Lower leg skin (tissue), 4 donors: ENCODE measurements at regions not wholly inside any gene's neighbourhood (a gene's known extent, or its start where the extent isn't known, plus 50 kb on each side); places are given as distances from the start of the nearest gene placed in this dataset.
"Not testable (repeated sequence)": the region's sequence is repeated elsewhere in the genome, so short reads cannot be mapped to it uniquely, and the experiment has no call there.

Experiments
- DNase-seq, 2 donors: peaks; one replicate each; pipeline ENCODE4 v3.0.0-alpha.2; 2019; ENCODE audit warnings: low spot score in 2 of 2
- H3K4me3 ChIP-seq: fragments of 200-600 bp; sonication (generic); 2 replicates; pipeline ENCODE4 v1.5.1; 2017; ENCODE audit warnings: mild to moderate bottlenecking, low read depth; ENCODE audit not compliant: poor library complexity, severe bottlenecking
- POLR2A ChIP-seq, 2 donors: fragments of 450-650 bp; IDR thresholded peaks; one replicate each; pipeline ENCODE4 v1.6.1; 2016 to 2017; ENCODE audit warnings: antibody characterized with exemption in 2 of 2, mild to moderate bottlenecking in 1 of 2, moderate library complexity in 1 of 2
- WGBS, 2 donors: methylation state at CpG; one replicate each; pipeline ENCODE4 v1.1.5; 2018; 5-methylcytosine and 5-hydroxymethylcytosine counted together
- intact Hi-C: fragments of 100-400 bp; cut with DNase I; formaldehyde crosslinking; loops from one replicate; pipeline ENCODE4 v1.15.0; 2023; ENCODE audit warnings: low total_unique reads
- TF ChIP-seq, protein P1 (sequence below), 3 donors: fragments of 450-650 bp; IDR thresholded peaks; one replicate each; pipeline ENCODE4 v1.5.1; 2016; ENCODE audit warnings: antibody characterized with exemption in 3 of 3, mild to moderate bottlenecking in 3 of 3, moderate library complexity in 2 of 3

GRCh38 chr17:31738067-31738466, 121.0 kb downstream of the COPRS start:
- intact Hi-C loops, result no loop called here
- TF ChIP-seq, protein P1, sequence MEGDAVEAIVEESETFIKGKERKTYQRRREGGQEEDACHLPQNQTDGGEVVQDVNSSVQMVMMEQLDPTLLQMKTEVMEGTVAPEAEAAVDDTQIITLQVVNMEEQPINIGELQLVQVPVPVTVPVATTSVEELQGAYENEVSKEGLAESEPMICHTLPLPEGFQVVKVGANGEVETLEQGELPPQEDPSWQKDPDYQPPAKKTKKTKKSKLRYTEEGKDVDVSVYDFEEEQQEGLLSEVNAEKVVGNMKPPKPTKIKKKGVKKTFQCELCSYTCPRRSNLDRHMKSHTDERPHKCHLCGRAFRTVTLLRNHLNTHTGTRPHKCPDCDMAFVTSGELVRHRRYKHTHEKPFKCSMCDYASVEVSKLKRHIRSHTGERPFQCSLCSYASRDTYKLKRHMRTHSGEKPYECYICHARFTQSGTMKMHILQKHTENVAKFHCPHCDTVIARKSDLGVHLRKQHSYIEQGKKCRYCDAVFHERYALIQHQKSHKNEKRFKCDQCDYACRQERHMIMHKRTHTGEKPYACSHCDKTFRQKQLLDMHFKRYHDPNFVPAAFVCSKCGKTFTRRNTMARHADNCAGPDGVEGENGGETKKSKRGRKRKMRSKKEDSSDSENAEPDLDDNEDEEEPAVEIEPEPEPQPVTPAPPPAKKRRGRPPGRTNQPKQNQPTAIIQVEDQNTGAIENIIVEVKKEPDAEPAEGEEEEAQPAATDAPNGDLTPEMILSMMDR (IDR thresholded peaks at IDR 0.05), result no peak
- no peak for TF ChIP-seq POLR2A (IDR thresholded peaks at IDR 0.05)
- DNase-seq, result no peak
- H3K4me3 ChIP-seq, result no peak overlapping the region
- 78 to 87% methylated on average over 8 of the region's 8 CpGs for WGBS, 2 donors

DNA sequence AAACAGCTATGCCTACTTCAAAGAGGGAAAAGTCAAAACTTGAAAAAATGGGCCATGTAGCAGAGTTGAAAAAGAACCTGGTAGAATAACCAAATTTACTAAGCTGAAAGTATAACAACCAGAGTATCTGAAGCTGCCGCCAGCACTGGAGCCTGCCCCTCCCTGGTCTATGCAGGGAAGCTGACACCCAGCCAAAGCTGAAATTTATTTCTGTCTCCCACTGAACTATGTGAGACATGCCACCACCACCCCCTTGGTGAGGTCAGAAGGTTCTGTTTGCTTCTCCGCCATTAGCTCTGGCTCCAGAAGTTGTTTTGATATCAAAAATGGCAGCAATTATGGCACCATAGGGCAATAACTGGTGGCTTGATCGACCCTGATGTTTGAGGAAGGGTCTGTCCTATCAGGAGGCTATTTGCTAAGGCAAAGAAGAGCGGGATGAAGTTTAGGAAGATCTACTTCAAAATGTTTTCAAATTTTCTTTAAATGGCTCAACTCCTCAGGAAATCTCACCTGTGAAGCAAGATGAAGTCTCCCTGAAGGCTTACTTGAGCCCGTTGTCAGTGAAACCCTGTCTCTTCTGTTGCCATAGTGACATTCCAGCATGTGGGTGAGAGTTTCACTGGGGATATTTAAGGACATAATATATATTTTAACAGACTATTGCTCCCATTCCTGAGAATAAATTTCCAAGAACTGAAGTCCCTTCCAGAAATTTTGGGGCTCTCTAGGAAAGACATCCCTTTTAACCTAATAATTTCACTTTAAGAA, 122.0 kb downstream of the COPRS start:
- TF ChIP-seq, protein P1 (IDR thresholded peaks at IDR 0.05), result no peak
- TF ChIP-seq POLR2A (IDR thresholded peaks at IDR 0.05), result no peak
- intact Hi-C loops, result no loop called here
- no peak for DNase-seq
- H3K4me3 ChIP-seq, result no peak overlapping the region
- WGBS, 2 donors, result 80 to 91% methylated on average over 5 of the region's 5 CpGs

DNA sequence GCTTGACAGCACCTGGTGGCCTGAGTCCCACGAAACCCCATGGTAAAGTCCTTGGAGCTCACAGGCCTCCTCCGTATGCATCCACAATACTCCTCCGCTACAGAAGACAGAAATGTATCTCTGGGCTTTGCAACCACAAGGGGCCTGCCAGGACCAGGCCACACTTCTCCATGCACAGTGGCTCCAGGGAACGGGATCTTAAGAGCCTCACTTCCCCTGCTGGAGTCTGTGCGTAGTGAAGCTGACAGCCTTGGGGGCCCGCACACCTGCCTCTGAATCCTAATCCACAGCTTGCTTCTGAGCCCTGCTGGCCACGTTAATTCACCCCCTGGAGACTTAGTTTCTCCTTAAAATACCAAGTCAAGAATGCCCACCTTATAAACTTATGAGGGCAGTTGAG, 125.7 kb downstream of the COPRS start:
- H3K4me3 ChIP-seq, result no peak overlapping the region
- TF ChIP-seq, protein P1 (IDR thresholded peaks at IDR 0.05), result no peak
- TF ChIP-seq POLR2A (IDR thresholded peaks at IDR 0.05), result no peak
- peak in 1 of 2 donors; percentile 42 for DNase-seq
- intact Hi-C loops, result no loop called here
- 88 to 94% methylated on average over 5 to 7 of the region's 7 CpGs for WGBS, 2 donors

GRCh38 chr17:31731585-31732154, 127.4 kb downstream of the COPRS start:
- DNase-seq, intact Hi-C loops, H3K4me3 ChIP-seq: not testable (repeated sequence)
- 95 to 97% methylated on average over 5 of the region's 5 CpGs for WGBS, 2 donors

DNA sequence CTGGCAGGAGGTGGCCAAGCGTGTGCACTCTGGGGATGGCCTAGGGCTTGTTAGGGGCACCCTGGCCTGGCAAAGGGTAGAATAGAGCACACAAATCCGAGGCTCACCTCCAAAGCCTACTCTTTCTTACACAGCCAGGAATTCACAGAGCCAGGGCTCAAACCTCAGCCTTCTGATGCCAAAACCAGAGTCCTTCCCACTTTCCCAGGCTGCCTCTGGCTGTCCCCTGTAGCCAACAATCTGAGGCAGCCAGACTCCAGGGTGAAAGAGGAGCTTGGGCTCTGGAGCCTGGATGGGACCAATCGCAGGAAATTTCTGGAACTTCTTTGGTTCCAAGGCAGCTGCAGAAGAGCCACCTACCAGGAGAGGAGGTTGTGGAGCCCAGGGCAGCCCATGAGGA, 127.9 kb downstream of the COPRS start:
- TF ChIP-seq, protein P1 (IDR thresholded peaks at IDR 0.05), result no peak
- TF ChIP-seq POLR2A (IDR thresholded peaks at IDR 0.05), result no peak
- WGBS, 2 donors, result 77 to 80% methylated on average over 3 of the region's 3 CpGs
- no peak for DNase-seq
- H3K4me3 ChIP-seq, result no peak overlapping the region
- intact Hi-C loops, result no loop called here

- no peak overlapping the region for H3K4me3 ChIP-seq
- TF ChIP-seq POLR2A (IDR thresholded peaks at IDR 0.05), result no peak
- TF ChIP-seq, protein P1 (IDR thresholded peaks at IDR 0.05), result no peak
- 58 to 59% methylated on average over 4 of the region's 4 CpGs for WGBS, 2 donors
- intact Hi-C loops, result no loop called here
- no peak for DNase-seq
These were observed 132.0 kb downstream of the COPRS start for GRCh38 chr17:31726980-31727427.
